ENCODE measurements at regions not wholly inside any gene's neighbourhood (a gene's known extent, or its start where the extent isn't known, plus 50 kb on each side); places are given as distances from the start of the nearest gene placed in this dataset.

DNA sequence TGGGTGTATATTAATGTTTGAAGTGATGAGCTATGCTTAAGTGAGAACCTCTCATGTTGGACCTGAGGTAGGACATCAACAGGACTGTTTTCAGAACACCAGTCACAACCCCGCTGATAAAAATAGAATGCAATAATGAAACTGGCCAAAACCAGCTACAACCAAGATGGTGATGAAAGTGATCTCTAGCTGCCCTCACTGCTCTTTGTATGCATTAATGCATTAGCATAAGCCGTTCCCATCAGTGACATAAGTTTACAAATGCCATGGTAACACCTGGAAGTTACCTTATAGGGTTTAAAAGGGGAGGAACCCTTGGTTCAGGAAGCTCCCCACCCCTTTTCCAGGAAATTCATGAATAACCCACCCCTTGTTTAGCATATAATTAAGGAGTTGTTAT, 672.5 kb upstream of the EEF2KMT start:
- TF ChIP-seq, protein P1, sequence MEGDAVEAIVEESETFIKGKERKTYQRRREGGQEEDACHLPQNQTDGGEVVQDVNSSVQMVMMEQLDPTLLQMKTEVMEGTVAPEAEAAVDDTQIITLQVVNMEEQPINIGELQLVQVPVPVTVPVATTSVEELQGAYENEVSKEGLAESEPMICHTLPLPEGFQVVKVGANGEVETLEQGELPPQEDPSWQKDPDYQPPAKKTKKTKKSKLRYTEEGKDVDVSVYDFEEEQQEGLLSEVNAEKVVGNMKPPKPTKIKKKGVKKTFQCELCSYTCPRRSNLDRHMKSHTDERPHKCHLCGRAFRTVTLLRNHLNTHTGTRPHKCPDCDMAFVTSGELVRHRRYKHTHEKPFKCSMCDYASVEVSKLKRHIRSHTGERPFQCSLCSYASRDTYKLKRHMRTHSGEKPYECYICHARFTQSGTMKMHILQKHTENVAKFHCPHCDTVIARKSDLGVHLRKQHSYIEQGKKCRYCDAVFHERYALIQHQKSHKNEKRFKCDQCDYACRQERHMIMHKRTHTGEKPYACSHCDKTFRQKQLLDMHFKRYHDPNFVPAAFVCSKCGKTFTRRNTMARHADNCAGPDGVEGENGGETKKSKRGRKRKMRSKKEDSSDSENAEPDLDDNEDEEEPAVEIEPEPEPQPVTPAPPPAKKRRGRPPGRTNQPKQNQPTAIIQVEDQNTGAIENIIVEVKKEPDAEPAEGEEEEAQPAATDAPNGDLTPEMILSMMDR (optimal IDR thresholded peaks at IDR 0.05 in 1 of 3, IDR thresholded peaks at IDR 0.05 in 1 of 3, conservative IDR thresholded peaks at IDR 0.05 in 1 of 3; ENCODE audit: extremely low read depth in 1 of 3, insufficient read depth in 2 of 3, low read length in 3 of 3), result no peak
- TF ChIP-seq EZH2 (IDR thresholded peaks at IDR 0.05; ENCODE audit: low read length), result no peak

Measured in keratinocyte (primary cell).